HFFc6 (cell line): ENCODE measurements at regions not wholly inside any gene's neighbourhood (a gene's known extent, or its start where the extent isn't known, plus 50 kb on each side); places are given as distances from the start of the nearest gene placed in this dataset.

ENCODE experiments used
- DNase-seq: peaks from one replicate; pipeline ENCODE4 v3.0.0-alpha.2; 2018
- H3K27ac Mint-ChIP-seq: 2 replicates; pipeline ENCODE4 v1.8.0; 2020; ENCODE audit warnings: mild to moderate bottlenecking, mixed read lengths
- H3K27me3 Mint-ChIP-seq: 2 replicates; pipeline ENCODE4 v1.8.0; 2021; ENCODE audit warnings: mild to moderate bottlenecking, moderate library complexity, mixed read lengths; ENCODE audit not compliant: insufficient read depth
- H3K36me3 Mint-ChIP-seq: 2 replicates; pipeline ENCODE4 v1.8.0; 2021; ENCODE audit warnings: low read depth, mixed read lengths
- H3K4me1 Mint-ChIP-seq: 2 replicates; pipeline ENCODE4 v1.8.0; 2020; ENCODE audit warnings: low read depth, mixed read lengths
- H3K4me3 Mint-ChIP-seq: 2 replicates; pipeline ENCODE4 v1.8.0; 2020; ENCODE audit warnings: mild to moderate bottlenecking, moderate library complexity, mixed read lengths
- H3K9me3 Mint-ChIP-seq: 2 replicates; pipeline ENCODE4 v1.8.0; 2020; ENCODE audit warnings: mild to moderate bottlenecking, mixed read lengths
- CTCF ChIP-seq: fragments of 200-600 bp; sonication (generic); IDR thresholded peaks from 2 replicates; pipeline ENCODE4 v1.5.0; 2021; ENCODE audit warnings: antibody characterized with exemption, mild to moderate bottlenecking

DNA sequence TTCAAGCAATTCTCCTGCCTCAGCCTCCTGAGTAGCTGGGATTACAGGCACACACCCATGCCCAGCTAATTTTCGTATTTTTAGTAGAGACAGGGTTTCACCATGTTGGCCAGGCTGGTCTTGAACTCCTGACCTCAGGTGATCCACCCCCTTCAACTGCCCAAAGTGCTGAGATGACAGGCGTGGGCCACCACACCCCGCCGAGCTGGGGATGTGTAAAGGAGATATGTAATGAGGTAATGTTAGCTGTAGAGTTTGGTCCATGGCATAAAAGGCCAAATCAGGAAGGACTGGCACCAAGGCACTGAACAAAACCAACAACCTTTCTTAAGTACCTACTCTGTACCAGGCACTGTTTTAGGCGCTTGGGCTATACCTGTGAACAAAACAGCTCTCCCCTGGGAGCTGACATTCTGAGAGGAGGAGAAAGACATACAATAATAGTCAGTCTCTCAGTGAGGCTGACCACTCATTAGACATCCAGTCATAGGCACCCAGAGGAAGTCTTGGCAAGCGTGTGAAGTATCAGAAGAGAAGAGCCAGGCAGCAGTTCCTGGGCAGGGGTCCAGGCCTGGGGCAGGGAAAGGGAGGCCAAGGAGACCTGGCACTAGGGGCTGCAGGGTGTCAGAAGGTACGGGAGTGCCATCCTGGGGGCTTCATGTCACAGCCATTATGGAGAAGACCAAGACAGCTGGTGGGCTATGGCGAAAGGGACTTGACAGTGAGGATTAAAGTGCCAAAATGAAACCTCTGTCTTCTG lies 164.8 kb upstream of the DTNBP1 start:
- no peak for DNase-seq
- H3K4me1 Mint-ChIP-seq = no peaks in the 10 kb centered on the region
- no peak for TF ChIP-seq CTCF
- H3K27ac Mint-ChIP-seq = no peak overlapping the region
- no peaks in the 10 kb centered on the region for H3K36me3 Mint-ChIP-seq
- no peak overlapping the region for H3K4me3 Mint-ChIP-seq
- H3K27me3 Mint-ChIP-seq = peaks cover 3% of the 10 kb centered on the region
- peaks cover 42% of the 10 kb centered on the region for H3K9me3 Mint-ChIP-seq

GRCh38 chr6:15826814-15827318 lies 164.0 kb upstream of the DTNBP1 start:
- no peak for DNase-seq
- no peaks in the 10 kb centered on the region for H3K4me1 Mint-ChIP-seq
- TF ChIP-seq CTCF = no peak
- no peak overlapping the region for H3K4me3 Mint-ChIP-seq
- H3K27ac Mint-ChIP-seq = no peak overlapping the region
- no peaks in the 10 kb centered on the region for H3K36me3 Mint-ChIP-seq
- peaks cover 3% of the 10 kb centered on the region for H3K27me3 Mint-ChIP-seq
- H3K9me3 Mint-ChIP-seq = peaks cover 43% of the 10 kb centered on the region

- peaks cover 43% of the 10 kb centered on the region for H3K9me3 Mint-ChIP-seq
- no peak for DNase-seq
- H3K4me1 Mint-ChIP-seq = no peaks in the 10 kb centered on the region
- H3K27me3 Mint-ChIP-seq = peaks cover 3% of the 10 kb centered on the region
- H3K27ac Mint-ChIP-seq = no peak overlapping the region
- no peaks in the 10 kb centered on the region for H3K36me3 Mint-ChIP-seq
- no peak overlapping the region for H3K4me3 Mint-ChIP-seq
- TF ChIP-seq CTCF = no peak
Observed at GRCh38 chr6:15825332-15825930, 162.6 kb upstream of the DTNBP1 start.

- H3K36me3 Mint-ChIP-seq = no peaks in the 10 kb centered on the region
- no peak for TF ChIP-seq CTCF
- no peaks in the 10 kb centered on the region for H3K4me1 Mint-ChIP-seq
- H3K27ac Mint-ChIP-seq = no peak overlapping the region
- H3K9me3 Mint-ChIP-seq = peaks cover 46% of the 10 kb centered on the region
- H3K4me3 Mint-ChIP-seq = no peak overlapping the region
- DNase-seq = no peak
- peaks cover 3% of the 10 kb centered on the region for H3K27me3 Mint-ChIP-seq
Observed at GRCh38 chr6:15824811-15825210, 162.0 kb upstream of the DTNBP1 start.

DNA sequence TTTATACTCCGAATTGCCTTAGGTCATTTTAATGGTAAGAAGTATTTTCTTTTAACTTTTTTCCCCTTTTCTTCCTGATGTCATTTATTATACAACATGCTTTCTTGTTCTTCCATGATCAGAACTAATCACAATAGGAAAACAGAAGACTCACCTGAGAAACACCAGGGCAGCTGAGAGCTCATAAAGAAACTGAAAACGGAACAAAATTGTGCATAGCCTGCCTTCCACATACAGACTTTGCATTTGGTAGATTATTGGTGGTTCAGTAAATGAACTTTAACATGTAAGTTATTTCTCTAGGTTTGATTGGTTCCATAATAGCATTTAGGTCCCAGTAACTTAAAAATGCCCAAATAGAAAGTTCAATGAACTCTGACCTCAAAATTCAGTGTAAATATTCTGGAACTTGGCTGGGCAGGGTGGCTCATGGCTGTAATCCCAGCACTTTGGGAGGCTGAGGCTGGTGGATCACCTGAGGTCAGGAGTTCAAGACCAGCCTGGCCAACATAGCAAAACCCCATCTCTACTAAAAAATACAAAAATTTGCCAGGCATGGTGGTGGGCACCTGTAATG lies 161.1 kb upstream of the DTNBP1 start:
- Mint-ChIP-seq H3K36me3 (no peaks in the 10 kb centered on the region), H3K9me3 (peaks cover 46% of the 10 kb centered on the region), H3K4me1 (no peaks in the 10 kb centered on the region), H3K27ac (no peak overlapping the region), H3K4me3 (no peak overlapping the region), H3K27me3 (peaks cover 3% of the 10 kb centered on the region)
- no peak for DNase-seq
- no peak for TF ChIP-seq CTCF
